ENCODE measurements at regions not wholly inside any gene's neighbourhood (a gene's known extent, or its start where the extent isn't known, plus 50 kb on each side); places are given as distances from the start of the nearest gene placed in this dataset.

DNA sequence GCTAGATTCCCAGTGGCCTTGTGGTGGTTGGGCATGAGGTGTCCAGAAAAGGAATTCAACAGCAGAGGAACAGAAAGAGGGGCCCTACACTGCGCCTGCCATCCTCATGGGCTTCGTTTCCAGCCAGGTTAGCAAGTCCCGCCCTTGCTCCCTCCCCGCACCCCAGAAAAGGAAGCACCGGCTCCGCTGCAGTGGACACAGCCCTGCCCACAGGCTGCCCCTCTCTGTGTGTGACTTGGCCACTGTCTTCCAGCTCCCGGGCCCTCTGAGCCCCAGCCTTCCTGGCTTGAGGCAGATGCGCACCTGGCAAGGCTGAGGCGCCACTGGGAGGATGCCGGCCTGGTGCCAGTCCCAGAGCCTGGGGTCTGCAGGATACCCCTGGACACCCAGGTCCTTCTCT, 305.0 kb upstream of the IRX4 start:
- TF ChIP-seq, protein P1, sequence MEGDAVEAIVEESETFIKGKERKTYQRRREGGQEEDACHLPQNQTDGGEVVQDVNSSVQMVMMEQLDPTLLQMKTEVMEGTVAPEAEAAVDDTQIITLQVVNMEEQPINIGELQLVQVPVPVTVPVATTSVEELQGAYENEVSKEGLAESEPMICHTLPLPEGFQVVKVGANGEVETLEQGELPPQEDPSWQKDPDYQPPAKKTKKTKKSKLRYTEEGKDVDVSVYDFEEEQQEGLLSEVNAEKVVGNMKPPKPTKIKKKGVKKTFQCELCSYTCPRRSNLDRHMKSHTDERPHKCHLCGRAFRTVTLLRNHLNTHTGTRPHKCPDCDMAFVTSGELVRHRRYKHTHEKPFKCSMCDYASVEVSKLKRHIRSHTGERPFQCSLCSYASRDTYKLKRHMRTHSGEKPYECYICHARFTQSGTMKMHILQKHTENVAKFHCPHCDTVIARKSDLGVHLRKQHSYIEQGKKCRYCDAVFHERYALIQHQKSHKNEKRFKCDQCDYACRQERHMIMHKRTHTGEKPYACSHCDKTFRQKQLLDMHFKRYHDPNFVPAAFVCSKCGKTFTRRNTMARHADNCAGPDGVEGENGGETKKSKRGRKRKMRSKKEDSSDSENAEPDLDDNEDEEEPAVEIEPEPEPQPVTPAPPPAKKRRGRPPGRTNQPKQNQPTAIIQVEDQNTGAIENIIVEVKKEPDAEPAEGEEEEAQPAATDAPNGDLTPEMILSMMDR (IDR thresholded peaks at IDR 0.05): no peak

DNA sequence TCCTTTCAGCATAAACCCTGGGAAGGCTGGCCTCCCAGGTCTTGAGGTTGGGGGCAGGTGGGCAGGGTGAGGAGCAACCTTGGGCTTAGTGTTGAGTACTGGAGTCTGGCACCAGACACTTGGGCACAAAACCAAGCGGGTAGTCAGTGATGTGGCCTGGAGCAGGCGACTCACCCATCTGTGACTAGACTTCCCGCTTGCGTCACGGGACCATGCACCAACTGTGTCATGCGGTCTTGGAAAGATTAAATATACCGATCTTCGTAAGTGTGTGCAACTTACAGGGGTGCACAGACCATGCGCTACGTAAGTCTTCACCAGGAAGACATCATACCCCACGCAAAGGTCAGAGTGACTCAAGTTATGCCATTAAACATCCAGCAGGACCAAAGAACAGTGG, 304.4 kb upstream of the IRX4 start:
- intact Hi-C loops (cut with DNase I): no loop called here
- WGBS, 3 donors: 89 to 94% (median 92%) methylated on average over 11 of the region's 11 CpGs
- no peak overlapping the region for H3K27ac ChIP-seq
- no peaks in the 10 kb centered on the region for H3K36me3 ChIP-seq (ENCODE audit: insufficient read depth in 1 of 2, low read depth in 1 of 2)
- no peak overlapping the region for H3K4me3 ChIP-seq
- TF ChIP-seq, protein P1 (IDR thresholded peaks at IDR 0.05): no peak
- no peaks in the 10 kb centered on the region for H3K9me3 ChIP-seq
- no peak for DNase-seq
- H3K27me3 ChIP-seq (ENCODE audit: insufficient read depth in 3 of 3, low read length in 2 of 3): peaks cover 0 to 1% (median 0%) of the 10 kb centered on the region in 3 donors
- no peak for ATAC-seq
- no peaks in the 10 kb centered on the region for H3K4me1 ChIP-seq

More for the DNA sequence above, 305.0 kb upstream of the IRX4 start:
- H3K36me3 ChIP-seq (ENCODE audit: insufficient read depth in 1 of 2, low read depth in 1 of 2): no peaks in the 10 kb centered on the region
- no peaks in the 10 kb centered on the region for H3K4me1 ChIP-seq
- DNase-seq (no peak), ATAC-seq (no peak)
- 82 to 88% (median 84%) methylated on average over 9 to 10 of the region's 10 CpGs for WGBS, 3 donors
- intact Hi-C loops (cut with DNase I): no loop called here
- no peaks in the 10 kb centered on the region for H3K9me3 ChIP-seq
- no peak overlapping the region for H3K4me3 ChIP-seq
- no peak overlapping the region for H3K27ac ChIP-seq
- H3K27me3 ChIP-seq (ENCODE audit: insufficient read depth in 3 of 3, low read length in 2 of 3): peaks cover 0 to 1% (median 0%) of the 10 kb centered on the region in 3 donors

- 79 to 80% (median 79%) methylated on average over 23 of the region's 23 CpGs for WGBS, 3 donors
- Histone ChIP-seq H3K36me3 (ENCODE audit: insufficient read depth in 1 of 2, low read depth in 1 of 2) (no peaks in the 10 kb centered on the region), H3K27me3 (ENCODE audit: insufficient read depth in 3 of 3, low read length in 2 of 3) (peaks cover 0 to 1% (median 0%) of the 10 kb centered on the region in 3 donors), H3K4me3 (no peak overlapping the region), H3K9me3 (no peaks in the 10 kb centered on the region), H3K27ac (no peak overlapping the region), H3K4me1 (no peaks in the 10 kb centered on the region)
- no peak for ATAC-seq
- TF ChIP-seq, protein P1 (IDR thresholded peaks at IDR 0.05): no peak
- DNase-seq: peak in 1 of 2 donors; percentile 26
- intact Hi-C loops (cut with DNase I): no loop called here
Measured at GRCh38 chr5:2186472-2187015, 303.8 kb upstream of the IRX4 start.

- Histone ChIP-seq H3K4me1 (no peaks in the 10 kb centered on the region), H3K27me3 (ENCODE audit: insufficient read depth in 3 of 3, low read length in 2 of 3) (peaks cover 0 to 1% (median 0%) of the 10 kb centered on the region in 3 donors), H3K36me3 (ENCODE audit: insufficient read depth in 1 of 2, low read depth in 1 of 2) (no peaks in the 10 kb centered on the region), H3K4me3 (no peak overlapping the region), H3K9me3 (no peaks in the 10 kb centered on the region), H3K27ac (no peak overlapping the region)
- TF ChIP-seq, protein P1 (IDR thresholded peaks at IDR 0.05): no peak
- 73 to 79% (median 73%) methylated on average over 30 of the region's 30 CpGs for WGBS, 3 donors
- DNase-seq (no peak), ATAC-seq (no peak)
- intact Hi-C loops (cut with DNase I): no loop called here
Measured at GRCh38 chr5:2185646-2186471, 303.1 kb upstream of the IRX4 start.
